GM12872 (cell line): ENCODE measurements at regions not wholly inside any gene's neighbourhood (a gene's known extent, or its start where the extent isn't known, plus 50 kb on each side); places are given as distances from the start of the nearest gene placed in this dataset.

ENCODE experiments used
- CTCF ChIP-seq: IDR thresholded peaks from 3 replicates; pipeline ENCODE4 v1.5.1; 2011; ENCODE audit warnings: low read depth, mild to moderate bottlenecking, low read length, moderate library complexity; ENCODE audit not compliant: insufficient read depth

GRCh38 chr4:189001971-189002450, 862.8 kb downstream of the TRIML1 start:
- TF ChIP-seq CTCF, result no peak

DNA sequence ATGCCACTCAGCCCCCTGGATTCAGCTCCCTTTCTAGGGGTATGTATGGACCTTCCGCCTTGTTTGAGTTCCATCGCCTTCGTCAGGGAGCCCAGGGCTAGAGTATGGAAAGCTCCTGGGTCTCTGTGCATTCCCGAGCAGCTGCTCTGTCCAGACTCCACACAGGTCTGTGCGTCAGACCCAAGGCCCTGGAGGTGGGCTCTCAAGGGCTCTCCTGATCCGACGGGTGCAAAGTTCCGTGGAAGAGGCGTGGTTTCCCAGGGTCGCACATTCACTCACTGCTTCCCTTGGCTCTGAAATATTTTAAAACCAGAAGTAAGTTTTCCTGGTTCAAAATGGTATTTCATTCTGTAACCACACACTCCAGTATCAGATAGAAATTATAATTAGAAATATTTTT, 863.2 kb downstream of the TRIML1 start:
- no peak for TF ChIP-seq CTCF

DNA sequence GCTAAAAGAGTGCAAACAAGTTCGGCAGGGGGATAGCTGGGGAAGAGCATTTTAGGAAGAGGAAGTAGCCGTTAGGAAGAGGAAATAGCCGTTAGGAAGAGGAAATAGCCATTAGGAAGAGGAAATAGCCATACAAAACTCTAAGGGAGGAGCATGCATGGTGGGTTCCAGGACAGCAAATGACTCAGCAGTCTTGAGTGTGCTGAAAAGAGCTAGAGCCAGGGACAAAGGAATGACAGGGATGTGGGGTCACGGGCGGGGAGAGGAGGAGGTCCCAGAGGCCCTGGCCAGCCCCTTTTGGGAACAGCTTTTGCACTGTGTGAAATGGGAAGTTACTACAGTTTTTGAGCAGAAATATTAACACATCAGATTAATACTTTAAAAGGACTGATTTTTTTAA, 882.6 kb downstream of the TRIML1 start:
- TF ChIP-seq CTCF, result no peak

- no peak for TF ChIP-seq CTCF
Observed at GRCh38 chr4:189022440-189023035, 883.3 kb downstream of the TRIML1 start.

- TF ChIP-seq CTCF, result no peak
Observed at GRCh38 chr4:189029976-189030504, 890.8 kb downstream of the TRIML1 start.

DNA sequence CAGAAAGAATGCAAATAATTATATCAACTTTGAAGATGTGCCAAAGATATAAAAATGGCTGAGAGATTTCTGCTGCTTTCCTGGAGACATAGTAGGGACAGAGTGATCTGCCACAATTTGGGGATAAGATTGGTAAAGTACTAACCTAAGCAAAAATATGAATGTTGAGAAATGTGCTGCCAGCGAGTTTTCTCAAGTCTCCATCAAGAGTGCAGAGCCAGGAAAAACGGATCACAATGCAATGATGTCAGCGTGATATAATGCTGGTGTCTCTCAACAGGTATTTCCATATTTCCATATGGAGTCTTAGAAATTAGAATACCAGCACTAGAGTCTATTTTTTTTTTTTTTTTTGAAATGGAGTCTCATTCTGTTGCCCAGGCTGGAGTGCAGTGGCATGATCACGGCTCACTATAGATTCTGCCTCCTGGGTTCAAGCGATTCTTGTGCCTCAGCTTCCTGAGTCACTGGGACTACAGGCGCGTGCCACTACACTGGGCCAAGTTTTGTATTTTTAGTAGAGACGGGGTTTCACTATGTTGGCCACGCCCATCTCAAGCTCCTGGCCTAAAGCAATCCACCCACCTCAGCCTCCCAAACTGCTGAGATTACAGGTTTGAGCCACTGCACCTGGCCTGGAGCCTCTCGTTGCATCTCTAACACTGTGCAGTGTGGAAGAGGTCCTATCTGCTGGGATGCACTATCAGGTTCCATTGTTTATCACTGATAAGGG, 893.5 kb downstream of the TRIML1 start:
- TF ChIP-seq CTCF, result no peak

DNA sequence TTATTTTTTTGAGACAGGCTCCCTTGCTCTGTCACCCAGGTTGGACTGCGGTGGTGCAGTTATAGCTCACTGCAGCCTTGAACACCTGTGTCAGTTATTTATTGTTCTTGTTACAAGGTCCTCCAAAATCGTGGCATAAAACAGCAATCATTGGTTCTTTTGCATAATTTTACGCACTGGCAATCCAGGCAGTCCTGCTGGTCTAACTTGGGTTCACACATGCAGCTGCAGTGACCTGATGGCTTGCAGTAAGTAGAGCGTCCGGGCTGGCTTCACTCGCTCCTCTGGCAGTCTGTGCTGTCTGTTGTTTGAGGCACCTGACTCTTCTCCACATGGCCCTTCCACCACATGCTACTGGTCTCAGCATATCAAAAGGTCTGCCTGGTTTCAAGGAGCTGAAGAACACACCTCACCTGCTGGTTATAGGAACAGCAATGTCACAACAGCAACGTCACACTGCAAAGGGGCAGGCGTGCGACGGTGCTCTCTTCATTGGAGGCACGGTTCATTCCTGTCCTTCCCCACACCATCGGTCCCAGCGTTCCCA, 894.6 kb downstream of the TRIML1 start:
- TF ChIP-seq CTCF, result no peak
